Activated CD4-positive, alpha-beta T cell treated with anti-CD3 and anti-CD28 coated beads, Interleukin-2, amount 10 ng/mL, durations not matched to agents 7 days and 5 days (primary cell): ENCODE measurements at regions not wholly inside any gene's neighbourhood (a gene's known extent, or its start where the extent isn't known, plus 50 kb on each side); places are given as distances from the start of the nearest gene placed in this dataset.

ENCODE experiments used
- CTCF ChIA-PET: fragments of 350-600 bp; sonication (Branson Sonifier 250); formaldehyde crosslinking; loops from one replicate; lab custom pipeline; 2021; ENCODE audit warnings: antibody characterized with exemption; lab: Charles Lee
- POLR2A ChIA-PET: fragments of 350-600 bp; sonication (Branson Sonifier 250); formaldehyde crosslinking; loops from one replicate; lab custom pipeline; 2021; ENCODE audit warnings: antibody characterized with exemption; lab: Charles Lee
- DNase-seq: peaks from one replicate; pipeline ENCODE4 v3.0.0-alpha.2; 2020
- H3K27ac Mint-ChIP-seq: one replicate; pipeline ENCODE4 v1.8.0; 2021; ENCODE audit warnings: mild to moderate bottlenecking, moderate library complexity, mixed read lengths
- H3K27me3 Mint-ChIP-seq: one replicate; pipeline ENCODE4 v1.8.0; 2021; ENCODE audit warnings: mixed read lengths
- H3K36me3 Mint-ChIP-seq: one replicate; pipeline ENCODE4 v1.8.0; 2021; ENCODE audit warnings: low read depth, mixed read lengths
- H3K4me1 Mint-ChIP-seq: one replicate; pipeline ENCODE4 v1.8.0; 2021; ENCODE audit warnings: mixed read lengths
- H3K4me3 Mint-ChIP-seq: one replicate; pipeline ENCODE4 v1.8.0; 2021; ENCODE audit warnings: mild to moderate bottlenecking, moderate library complexity, mixed read lengths
- H3K9me3 Mint-ChIP-seq: one replicate; pipeline ENCODE4 v1.8.0; 2021; ENCODE audit warnings: mixed read lengths

GRCh38 chr2:117222809-117223208 is 591.7 kb upstream of the DDX18 start:
- no peak for DNase-seq
- ChIA-PET CTCF (no interaction called here), POLR2A (no interaction called here)
- Mint-ChIP-seq H3K27me3 (no peaks in the 10 kb centered on the region), H3K27ac (no peak overlapping the region), H3K4me3 (no peak overlapping the region), H3K4me1 (no peaks in the 10 kb centered on the region), H3K36me3 (no peaks in the 10 kb centered on the region), H3K9me3 (peaks cover 11% of the 10 kb centered on the region)

- Mint-ChIP-seq H3K4me1 (no peaks in the 10 kb centered on the region), H3K4me3 (no peak overlapping the region), H3K27ac (no peak overlapping the region), H3K27me3 (no peaks in the 10 kb centered on the region), H3K36me3 (no peaks in the 10 kb centered on the region), H3K9me3 (peaks cover 12% of the 10 kb centered on the region)
- ChIA-PET CTCF (no interaction called here), POLR2A (no interaction called here)
- DNase-seq, result no peak
Observed at GRCh38 chr2:117232305-117232704, 582.2 kb upstream of the DDX18 start.

GRCh38 chr2:117257362-117257761 is 557.1 kb upstream of the DDX18 start:
- CTCF ChIA-PET, result no interaction called here
- Mint-ChIP-seq H3K9me3 (peaks cover 12% of the 10 kb centered on the region), H3K27me3 (no peaks in the 10 kb centered on the region), H3K27ac (no peak overlapping the region), H3K4me3 (no peak overlapping the region), H3K4me1 (no peaks in the 10 kb centered on the region), H3K36me3 (no peaks in the 10 kb centered on the region)
- POLR2A ChIA-PET, result no interaction called here
- DNase-seq, result no peak

- H3K9me3 Mint-ChIP-seq, result peaks cover 5% of the 10 kb centered on the region
- no peak for DNase-seq
- H3K27ac Mint-ChIP-seq, result no peak overlapping the region
- H3K4me1 Mint-ChIP-seq, result no peaks in the 10 kb centered on the region
- ChIA-PET CTCF (no interaction called here), POLR2A (no interaction called here)
- H3K27me3 Mint-ChIP-seq, result no peaks in the 10 kb centered on the region
- no peak overlapping the region for H3K4me3 Mint-ChIP-seq
- H3K36me3 Mint-ChIP-seq, result no peaks in the 10 kb centered on the region
Observed at GRCh38 chr2:117269574-117269973, 544.9 kb upstream of the DDX18 start.

- CTCF ChIA-PET, result no interaction called here
Observed at GRCh38 chr2:117271631-117272030, 542.9 kb upstream of the DDX18 start.

GRCh38 chr2:117273009-117273671 is 541.4 kb upstream of the DDX18 start:
- ChIA-PET CTCF (no interaction called here), POLR2A (no interaction called here)
- no peaks in the 10 kb centered on the region for H3K4me1 Mint-ChIP-seq
- H3K4me3 Mint-ChIP-seq, result no peak overlapping the region
- H3K27me3 Mint-ChIP-seq, result no peaks in the 10 kb centered on the region
- H3K27ac Mint-ChIP-seq, result no peak overlapping the region
- peaks cover 3% of the 10 kb centered on the region for H3K9me3 Mint-ChIP-seq
- H3K36me3 Mint-ChIP-seq, result no peaks in the 10 kb centered on the region
- DNase-seq, result no peak

More at GRCh38 chr2:117271631-117272030, 542.9 kb upstream of the DDX18 start:
- Mint-ChIP-seq H3K36me3 (no peaks in the 10 kb centered on the region), H3K27me3 (no peaks in the 10 kb centered on the region), H3K27ac (no peak overlapping the region), H3K9me3 (peaks cover 5% of the 10 kb centered on the region), H3K4me1 (no peaks in the 10 kb centered on the region), H3K4me3 (no peak overlapping the region)
- DNase-seq, result no peak
- POLR2A ChIA-PET, result no interaction called here

GRCh38 chr2:117293012-117293411 is 521.5 kb upstream of the DDX18 start:
- Mint-ChIP-seq H3K27me3 (no peaks in the 10 kb centered on the region), H3K4me3 (no peak overlapping the region), H3K36me3 (no peaks in the 10 kb centered on the region), H3K9me3 (peaks cover 4% of the 10 kb centered on the region), H3K27ac (no peak overlapping the region), H3K4me1 (no peaks in the 10 kb centered on the region)
- ChIA-PET CTCF (no interaction called here), POLR2A (no interaction called here)
- no peak for DNase-seq

- H3K4me3 Mint-ChIP-seq, result no peak overlapping the region
- no peaks in the 10 kb centered on the region for H3K4me1 Mint-ChIP-seq
- no peaks in the 10 kb centered on the region for H3K36me3 Mint-ChIP-seq
- no peaks in the 10 kb centered on the region for H3K9me3 Mint-ChIP-seq
- H3K27me3 Mint-ChIP-seq, result no peaks in the 10 kb centered on the region
- H3K27ac Mint-ChIP-seq, result no peak overlapping the region
- POLR2A ChIA-PET, result no interaction called here
- CTCF ChIA-PET, result interaction anchor here (0.6 kb wide), 1 partner anchor 310 kb away, joined by 3 read pairs; no protein-coding TSS in a partner anchor
- no peak for DNase-seq
Observed at GRCh38 chr2:117299451-117299850, 515.0 kb upstream of the DDX18 start.

- Mint-ChIP-seq H3K36me3 (no peaks in the 10 kb centered on the region), H3K27me3 (no peaks in the 10 kb centered on the region), H3K9me3 (no peaks in the 10 kb centered on the region), H3K4me1 (no peaks in the 10 kb centered on the region), H3K27ac (no peak overlapping the region), H3K4me3 (no peak overlapping the region)
- ChIA-PET CTCF (no interaction called here), POLR2A (no interaction called here)
- DNase-seq, result no peak
Observed at GRCh38 chr2:117308861-117309770, 505.4 kb upstream of the DDX18 start.

GRCh38 chr2:117321816-117322215 is 492.7 kb upstream of the DDX18 start:
- ChIA-PET POLR2A (no interaction called here), CTCF (no interaction called here)
- no peaks in the 10 kb centered on the region for H3K27me3 Mint-ChIP-seq
- no peak for DNase-seq
- no peak overlapping the region for H3K27ac Mint-ChIP-seq
- peaks cover 2% of the 10 kb centered on the region for H3K9me3 Mint-ChIP-seq
- no peak overlapping the region for H3K4me3 Mint-ChIP-seq
- H3K4me1 Mint-ChIP-seq, result no peaks in the 10 kb centered on the region
- H3K36me3 Mint-ChIP-seq, result no peaks in the 10 kb centered on the region

GRCh38 chr2:117323331-117323730 is 491.2 kb upstream of the DDX18 start:
- no peak overlapping the region for H3K27ac Mint-ChIP-seq
- no peaks in the 10 kb centered on the region for H3K36me3 Mint-ChIP-seq
- DNase-seq, result no peak
- H3K9me3 Mint-ChIP-seq, result peaks cover 2% of the 10 kb centered on the region
- H3K4me3 Mint-ChIP-seq, result no peak overlapping the region
- CTCF ChIA-PET, result interaction anchor here (1.3 kb wide), 1 partner anchor 11 kb away, joined by 4 read pairs; no protein-coding TSS in a partner anchor
- no peaks in the 10 kb centered on the region for H3K27me3 Mint-ChIP-seq
- no peaks in the 10 kb centered on the region for H3K4me1 Mint-ChIP-seq
- POLR2A ChIA-PET, result no interaction called here

- no peaks in the 10 kb centered on the region for H3K36me3 Mint-ChIP-seq
- DNase-seq, result no peak
- POLR2A ChIA-PET, result no interaction called here
- H3K27ac Mint-ChIP-seq, result no peak overlapping the region
- H3K27me3 Mint-ChIP-seq, result no peaks in the 10 kb centered on the region
- H3K4me1 Mint-ChIP-seq, result no peaks in the 10 kb centered on the region
- CTCF ChIA-PET, result interaction anchor here (0.7 kb wide), 1 partner anchor 27 kb away, joined by 5 read pairs; no protein-coding TSS in a partner anchor
- H3K4me3 Mint-ChIP-seq, result no peak overlapping the region
- no peaks in the 10 kb centered on the region for H3K9me3 Mint-ChIP-seq
Observed at GRCh38 chr2:117330641-117331040, 483.9 kb upstream of the DDX18 start.

- POLR2A ChIA-PET, result no interaction called here
- no peak overlapping the region for H3K4me3 Mint-ChIP-seq
- H3K27me3 Mint-ChIP-seq, result no peaks in the 10 kb centered on the region
- H3K4me1 Mint-ChIP-seq, result no peaks in the 10 kb centered on the region
- H3K27ac Mint-ChIP-seq, result no peak overlapping the region
- peaks cover under 1% of the 10 kb centered on the region for H3K9me3 Mint-ChIP-seq
- no peak for DNase-seq
- no peaks in the 10 kb centered on the region for H3K36me3 Mint-ChIP-seq
- CTCF ChIA-PET, result no interaction called here
Observed at GRCh38 chr2:117335967-117336366, 478.5 kb upstream of the DDX18 start.
